HS-5 (cell line): ENCODE measurements at regions not wholly inside any gene's neighbourhood (a gene's known extent, or its start where the extent isn't known, plus 50 kb on each side); places are given as distances from the start of the nearest gene placed in this dataset.
"Not testable (repeated sequence)": the region's sequence is repeated elsewhere in the genome, so short reads cannot be mapped to it uniquely, and the experiment has no call there.

Experiments used
- DNase-seq: peaks from one replicate; pipeline ENCODE4 v3.0.0-alpha.2; 2012; ENCODE audit warnings: low read depth

DNA sequence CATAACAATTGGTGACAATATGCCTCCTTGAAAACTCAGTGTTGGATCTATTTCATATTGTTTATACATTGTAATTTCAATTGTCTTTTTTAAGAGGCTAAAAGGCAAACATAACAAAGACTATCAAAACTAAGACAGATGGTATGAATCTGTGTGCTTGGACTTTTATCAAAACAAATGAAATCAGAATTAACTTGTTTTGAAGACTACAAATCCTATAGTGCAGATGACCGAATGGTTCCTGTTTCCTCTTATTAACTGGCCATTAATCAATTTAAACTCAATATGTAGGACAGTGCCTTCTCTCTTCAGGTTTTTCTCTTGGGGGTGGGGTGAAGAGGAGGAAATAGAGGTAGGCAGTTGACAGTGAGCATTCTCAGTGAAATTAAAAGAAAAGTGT lies 366.9 kb upstream of the GRAMD2B start:
- DNase-seq, result no peak

DNA sequence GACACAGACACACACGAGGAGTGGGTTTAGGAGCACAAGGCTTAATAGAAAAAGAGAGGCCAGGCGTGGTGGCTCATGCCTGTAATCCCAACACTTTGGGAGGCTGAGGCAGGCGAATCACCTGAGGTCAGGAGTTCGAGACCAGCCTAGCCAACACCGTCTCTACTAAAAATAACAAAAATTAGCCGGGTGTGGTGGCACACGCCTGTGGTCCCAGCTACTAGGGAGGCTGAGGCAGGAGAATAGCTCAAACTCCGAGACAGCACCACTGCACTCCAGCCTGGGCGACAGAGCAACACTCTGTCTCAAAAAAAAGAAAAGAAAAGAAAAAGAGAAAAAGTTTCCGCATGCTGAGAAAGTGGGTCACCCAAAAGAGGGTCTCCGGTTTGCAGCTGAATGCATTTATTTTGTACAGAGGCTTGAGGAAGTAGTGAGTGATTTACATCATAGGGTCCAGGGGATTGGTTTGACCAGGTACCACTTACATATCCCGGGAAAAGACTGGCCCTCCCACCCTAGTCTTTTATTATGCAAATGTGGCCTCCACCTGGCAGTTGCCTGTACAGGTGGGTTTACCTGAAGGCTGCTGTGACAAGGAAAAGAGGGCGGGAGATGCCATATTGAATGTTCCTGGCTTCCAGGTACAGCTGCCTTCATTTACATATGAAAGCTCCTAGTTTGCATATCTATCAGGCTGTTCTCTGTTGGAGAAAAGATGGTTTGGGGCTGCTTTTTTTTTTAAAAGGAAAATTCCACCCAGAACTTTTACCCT lies 366.2 kb upstream of the GRAMD2B start:
- no peak for DNase-seq

DNA sequence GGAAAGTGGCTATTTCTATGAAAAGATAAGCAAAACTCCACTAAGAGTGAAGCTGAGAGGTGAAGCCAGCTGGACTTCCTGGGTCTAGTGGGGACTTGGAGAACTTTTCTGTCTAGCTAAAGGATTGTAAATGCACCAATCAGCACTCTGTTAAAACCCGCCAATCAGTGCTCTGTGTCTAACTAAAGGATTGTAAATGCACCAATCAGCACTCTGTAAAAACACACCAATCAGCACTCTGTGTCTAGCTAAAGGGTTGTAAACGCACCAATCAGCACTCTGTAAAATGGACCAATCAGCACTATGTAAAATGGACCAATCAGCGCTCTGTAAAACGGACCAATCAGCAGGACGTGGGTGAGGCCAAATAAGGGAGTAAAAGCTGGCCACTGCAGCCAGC lies 364.8 kb upstream of the GRAMD2B start:
- not testable (repeated sequence) for DNase-seq

DNA sequence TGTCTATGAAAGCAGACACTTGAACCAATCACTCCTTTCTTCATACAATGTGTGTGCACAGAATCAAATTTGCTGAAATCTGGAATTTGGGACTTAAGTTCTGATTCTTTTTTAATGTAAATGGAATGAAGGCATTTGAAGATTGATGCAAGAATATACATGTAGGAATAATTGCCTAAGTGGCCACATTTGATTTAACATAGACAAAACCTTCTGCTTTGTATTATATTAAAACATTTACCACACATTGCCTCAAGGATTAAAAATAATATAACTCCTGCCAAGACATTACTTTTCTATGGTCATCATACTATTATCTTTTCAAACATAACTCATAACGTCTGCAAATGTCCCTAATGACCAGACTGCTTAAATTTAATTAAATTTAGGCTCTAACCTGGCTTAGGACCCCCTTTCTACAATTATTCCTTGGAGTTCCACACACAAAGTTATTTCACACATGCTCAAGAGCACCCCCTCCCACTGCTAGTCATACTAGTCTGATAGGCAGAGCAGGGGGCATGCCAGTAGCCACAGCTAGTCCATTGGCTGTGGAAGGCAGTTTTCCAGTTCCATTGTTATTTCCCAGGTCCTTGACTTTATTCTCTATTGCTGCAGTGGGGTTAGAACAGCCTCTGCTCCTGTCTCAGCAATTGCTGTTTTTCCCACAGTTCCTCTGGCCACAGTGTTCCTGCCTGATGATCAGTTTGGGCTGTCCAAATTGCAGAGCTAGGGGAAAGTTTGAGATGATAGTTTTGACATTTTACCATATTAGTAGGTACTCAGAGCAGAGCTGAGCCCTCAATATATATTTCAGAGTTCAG lies 360.6 kb upstream of the GRAMD2B start:
- no peak for DNase-seq

DNA sequence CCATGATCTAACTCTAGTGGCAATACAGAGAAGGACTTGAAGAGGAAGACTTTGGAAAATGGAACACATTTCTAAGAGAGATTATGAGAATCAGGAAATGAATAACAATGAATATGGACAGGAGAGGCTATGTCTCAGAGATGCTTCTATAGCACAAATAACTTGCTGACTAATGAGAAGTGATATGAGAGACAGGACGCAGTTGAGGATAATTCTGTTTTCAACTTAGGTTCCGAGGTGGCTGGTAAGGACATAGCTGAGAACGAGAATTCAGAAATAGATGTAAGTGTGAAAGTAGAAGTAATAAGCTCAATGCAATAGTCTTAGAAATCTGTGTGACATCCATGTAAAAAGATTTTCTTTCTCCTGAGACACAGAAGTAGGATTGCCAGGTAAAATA lies 358.1 kb upstream of the GRAMD2B start:
- DNase-seq, result no peak

DNA sequence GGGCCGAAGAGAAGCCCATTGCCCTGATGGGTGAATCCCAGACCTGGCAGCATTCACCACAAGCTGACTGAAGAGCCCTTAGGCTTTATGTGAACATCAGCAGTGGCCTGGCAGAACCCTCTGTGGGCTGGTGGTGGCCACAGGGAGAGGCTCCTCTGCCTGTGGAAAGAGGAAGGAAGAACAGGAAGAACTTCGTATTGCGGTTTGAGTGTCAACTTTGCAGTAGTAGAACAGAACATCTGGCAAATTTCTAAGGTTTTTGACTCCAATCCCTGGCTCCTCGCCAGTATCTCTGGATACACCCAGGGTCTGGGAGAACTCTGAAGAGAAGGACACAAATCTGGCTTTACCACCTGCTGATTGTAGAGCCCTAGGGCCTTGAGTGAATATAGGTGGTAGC lies 356.4 kb upstream of the GRAMD2B start:
- DNase-seq, result no peak

DNA sequence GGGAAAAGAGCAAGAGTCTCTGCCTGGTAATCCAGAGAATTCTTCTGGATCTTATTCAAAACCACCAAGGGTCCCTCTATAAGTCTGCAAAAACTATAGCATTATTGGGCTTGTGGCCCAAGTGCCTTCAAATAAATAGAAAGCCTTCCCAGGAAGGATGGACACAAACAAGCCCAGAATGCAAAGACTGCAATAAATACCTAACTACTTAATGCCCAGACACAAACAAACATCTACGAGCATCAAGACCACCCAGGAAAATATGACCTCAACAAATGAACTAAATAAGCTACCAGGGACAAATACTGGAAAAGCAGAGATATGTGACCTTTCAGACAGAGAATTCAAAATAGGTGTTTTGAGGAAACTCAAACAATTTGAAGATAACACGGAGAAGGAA lies 355.8 kb upstream of the GRAMD2B start:
- DNase-seq, result no peak

DNA sequence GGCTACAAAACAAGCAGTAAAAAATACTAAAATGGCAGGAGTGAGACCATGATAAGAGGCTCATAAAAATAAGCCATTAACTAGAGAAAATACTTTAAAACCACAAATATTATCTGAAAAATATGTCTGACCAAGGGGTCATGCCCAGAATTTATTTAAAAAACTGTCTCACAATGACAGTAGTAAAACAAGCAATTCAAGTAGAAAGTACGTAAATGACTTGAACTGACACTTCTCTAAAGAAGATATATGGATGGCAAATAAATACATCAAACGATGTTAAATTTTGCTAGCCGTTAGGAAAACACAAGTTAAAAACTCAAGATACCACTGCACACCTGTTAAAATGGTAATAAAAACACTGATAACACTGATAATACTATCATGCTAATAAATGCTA lies 353.9 kb upstream of the GRAMD2B start:
- DNase-seq, result no peak

DNA sequence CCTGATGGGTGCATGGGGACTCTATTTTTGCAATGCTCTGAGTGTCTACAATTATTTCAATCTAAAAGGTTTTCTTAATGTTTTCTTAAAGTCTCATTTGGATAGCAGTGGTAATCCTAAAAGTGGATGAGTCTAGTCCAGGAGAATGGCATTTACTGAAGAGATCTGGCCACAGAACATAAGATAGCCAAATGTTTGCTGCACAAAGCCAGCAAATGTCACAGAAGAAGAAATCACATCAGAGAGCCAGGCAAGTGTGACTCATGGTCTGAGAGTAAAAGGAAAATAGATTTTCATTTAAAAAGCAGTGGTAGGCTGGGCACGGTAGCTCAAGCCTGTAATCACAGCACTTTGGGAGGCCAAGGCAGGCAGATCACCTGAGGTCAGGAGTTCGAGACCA lies 352.7 kb upstream of the GRAMD2B start:
- no peak for DNase-seq

DNA sequence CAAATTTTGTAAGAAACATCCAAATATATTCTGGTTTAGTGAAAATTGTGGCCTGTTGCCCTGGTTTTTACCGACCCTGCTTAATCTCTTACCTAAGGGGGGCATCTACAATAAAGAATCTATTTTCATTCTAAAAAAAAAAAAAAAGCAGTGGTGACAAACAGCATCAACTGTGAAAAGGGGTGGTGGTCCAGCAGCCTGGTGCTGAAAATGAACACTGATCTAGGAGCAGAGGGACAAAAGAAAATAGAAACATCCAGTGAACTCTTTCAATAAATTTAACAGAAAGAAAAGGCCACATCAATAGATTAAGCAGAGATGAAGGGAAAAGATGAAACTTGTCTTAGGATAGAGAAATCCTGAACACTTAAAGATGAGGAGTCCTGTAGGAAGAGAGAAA lies 348.7 kb upstream of the GRAMD2B start:
- DNase-seq, result no peak

DNA sequence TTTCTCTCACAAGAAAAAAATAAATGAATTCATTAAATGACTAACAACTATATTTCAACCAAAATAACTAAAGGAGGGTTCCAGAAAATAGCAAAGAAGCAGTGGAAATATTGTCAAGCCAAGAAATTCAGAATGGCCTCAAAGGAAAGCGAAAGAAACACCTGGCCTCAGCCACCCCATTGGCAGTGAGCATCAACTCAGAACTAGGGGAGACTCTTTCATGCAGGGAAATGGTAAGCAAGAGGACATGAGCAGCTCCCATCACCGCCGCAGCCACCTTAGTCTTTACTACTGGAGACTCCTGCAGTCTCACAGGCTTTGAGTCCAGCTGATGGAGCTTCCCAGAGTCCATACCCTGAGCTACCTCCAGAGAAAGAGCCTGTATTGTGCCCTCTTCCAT lies 343.9 kb upstream of the GRAMD2B start:
- no peak for DNase-seq

DNA sequence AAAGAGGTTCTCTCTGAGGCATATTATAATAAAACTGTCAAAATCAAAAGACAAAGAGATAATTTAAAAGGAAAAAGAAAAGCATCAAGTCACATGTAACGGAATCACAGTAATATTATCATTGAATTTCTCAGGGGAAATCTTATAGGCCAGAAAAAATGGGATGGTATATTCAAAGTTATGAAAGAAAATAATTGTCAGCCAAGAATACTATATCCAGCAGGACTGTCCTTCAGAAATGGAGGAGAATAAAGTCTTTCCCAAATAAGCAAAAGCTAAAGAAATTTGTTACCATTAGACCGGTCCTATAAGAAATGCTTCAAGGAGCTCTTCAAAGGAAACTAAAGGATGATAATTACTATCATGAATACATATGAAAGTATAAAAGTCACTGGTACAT lies 342.0 kb upstream of the GRAMD2B start:
- no peak for DNase-seq

DNA sequence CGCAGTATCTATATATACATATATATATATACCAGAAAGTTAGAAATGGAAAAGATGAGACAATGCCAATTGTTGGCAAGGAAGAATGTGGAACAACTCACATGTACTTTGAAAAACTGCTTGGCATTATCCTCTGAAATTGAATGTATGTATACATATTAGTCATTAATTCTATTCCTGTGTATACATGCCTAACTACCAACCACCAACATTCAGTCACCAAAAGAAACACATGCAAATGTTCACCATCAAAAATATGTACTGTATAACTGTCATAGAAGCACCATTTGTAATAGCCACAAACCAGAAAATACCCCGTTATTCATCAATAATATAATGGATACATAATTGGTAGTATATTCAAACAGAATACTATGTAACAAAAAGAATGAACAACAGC lies 330.2 kb upstream of the GRAMD2B start:
- DNase-seq, result no peak

DNA sequence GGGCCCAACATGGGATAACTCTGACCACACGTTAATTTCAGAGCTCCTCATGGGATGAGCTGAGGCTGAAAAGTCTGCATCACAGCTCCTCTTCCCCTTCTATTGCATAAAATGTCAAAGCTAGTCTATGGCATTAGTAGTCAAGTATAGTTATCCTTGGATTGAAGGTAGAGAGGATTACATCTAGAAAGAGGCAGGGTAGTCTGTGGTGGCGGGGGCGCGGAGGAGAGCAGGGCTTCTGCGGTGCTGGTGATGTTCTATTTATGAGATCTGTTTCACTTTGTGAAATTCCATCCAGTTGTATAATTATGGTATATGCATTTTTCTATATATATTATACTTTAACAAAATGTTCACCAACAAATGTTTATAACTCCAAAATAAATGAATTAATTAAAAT lies 329.5 kb upstream of the GRAMD2B start:
- no peak for DNase-seq

DNA sequence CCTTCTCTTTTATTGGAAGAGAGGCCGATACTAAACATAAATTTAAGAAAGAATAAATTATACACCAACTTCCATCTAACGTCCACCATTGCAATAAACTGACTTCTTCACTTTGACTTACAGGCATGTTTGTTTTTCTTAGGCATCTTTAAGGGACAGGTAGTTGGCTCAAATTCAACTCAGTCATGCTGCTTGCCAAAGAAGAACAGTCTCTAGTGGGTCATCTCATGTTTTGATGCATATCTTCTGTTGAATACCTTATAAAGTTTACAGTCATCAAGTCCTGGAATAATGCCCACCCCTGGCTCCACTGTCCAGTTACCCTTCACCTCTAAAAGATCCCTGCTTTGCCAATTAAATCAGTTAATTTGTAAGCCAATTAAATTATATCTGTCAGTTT lies 328.2 kb upstream of the GRAMD2B start:
- DNase-seq, result no peak

DNA sequence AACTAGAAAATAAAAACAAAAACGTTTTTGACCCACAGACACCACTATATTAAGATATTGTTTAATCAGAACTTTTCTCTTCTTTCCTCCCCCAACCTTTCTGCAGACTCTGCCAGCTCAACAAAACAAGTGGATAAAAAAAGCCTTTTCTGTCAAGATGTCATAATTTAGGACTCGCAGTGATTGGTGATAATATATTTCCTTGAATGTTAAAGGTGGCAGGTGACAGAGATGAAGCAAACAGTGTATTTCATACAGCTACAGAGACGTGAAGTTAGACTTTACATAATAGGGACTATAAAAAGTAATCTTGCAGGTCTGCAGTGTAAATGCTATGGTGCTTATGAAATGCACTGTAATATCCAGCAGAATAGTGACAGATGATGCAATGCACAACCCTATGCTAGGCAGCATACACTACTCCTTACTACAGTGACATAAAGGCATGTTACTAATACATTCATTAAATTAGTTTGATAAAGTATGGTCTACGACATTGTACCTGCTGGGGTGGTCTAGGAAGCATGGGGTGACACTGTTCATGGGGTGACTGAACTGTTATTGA lies 326.7 kb upstream of the GRAMD2B start:
- DNase-seq, result no peak

DNA sequence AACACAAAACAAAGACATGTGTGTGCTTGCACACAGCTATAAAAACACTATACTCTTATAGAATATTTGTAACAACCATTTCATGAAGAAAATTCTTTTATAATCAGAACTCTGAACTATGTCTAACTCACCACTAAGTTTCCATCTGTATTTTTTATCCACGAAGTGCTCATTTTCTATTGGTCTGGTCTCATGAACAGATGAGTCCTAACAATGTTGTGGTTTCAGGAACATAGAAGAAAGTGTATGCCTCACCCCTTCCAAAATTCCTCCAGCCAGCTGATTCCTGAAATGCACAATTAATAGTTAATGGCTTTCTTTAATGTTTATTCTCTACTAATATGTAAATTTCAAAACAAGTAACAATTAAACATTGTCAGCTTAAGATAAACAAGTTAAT lies 325.3 kb upstream of the GRAMD2B start:
- DNase-seq, result no peak

DNA sequence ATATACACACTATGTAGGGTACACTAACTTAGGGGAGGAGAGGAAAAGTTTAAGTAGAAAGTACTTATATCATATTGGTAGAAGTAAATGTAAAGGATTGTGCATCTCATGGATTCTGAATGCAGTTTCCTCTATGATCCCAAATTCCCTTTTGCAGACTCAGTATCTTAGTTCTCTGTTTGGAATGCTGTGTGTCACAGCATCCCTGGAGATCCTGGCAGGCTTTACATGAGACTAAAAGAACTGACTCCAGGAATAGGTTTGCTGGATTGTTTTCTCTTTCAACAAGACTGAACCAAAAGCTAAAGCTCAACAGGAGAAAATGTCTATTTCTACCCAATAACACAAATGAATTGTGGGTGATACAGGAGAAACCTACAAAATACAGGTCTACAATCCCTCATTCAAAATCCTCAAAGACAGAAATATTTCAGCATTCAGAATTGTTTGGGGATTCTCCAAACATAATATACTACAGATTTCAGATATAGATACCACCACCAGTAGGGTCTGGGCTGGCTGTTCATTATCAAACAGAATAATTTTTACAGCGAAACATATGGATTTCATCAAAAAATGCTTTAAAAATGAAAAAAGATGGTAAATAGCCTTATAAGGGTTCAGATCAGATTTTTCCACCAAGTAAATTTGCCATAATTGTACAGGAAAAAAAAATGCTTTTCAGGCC lies 324.7 kb upstream of the GRAMD2B start:
- peak; percentile 45 for DNase-seq

DNA sequence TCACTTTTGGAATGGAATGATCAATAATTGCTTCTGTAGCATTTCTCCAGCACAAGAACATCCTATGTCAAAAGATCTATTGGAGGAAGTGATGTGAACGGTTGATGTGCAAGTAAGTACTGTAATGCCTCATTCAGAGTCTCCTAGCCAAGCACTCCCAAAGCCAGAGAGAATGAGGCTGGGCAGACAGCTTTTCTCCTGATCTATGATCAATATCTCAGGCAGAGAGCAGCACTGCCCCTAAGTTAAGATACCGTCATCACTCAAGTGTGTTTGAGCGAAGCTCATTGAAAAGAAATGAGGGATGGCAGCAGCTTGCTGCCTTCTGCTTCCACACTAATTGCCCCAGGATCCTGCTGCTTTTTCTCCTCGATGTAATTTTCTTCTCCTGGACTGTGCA lies 324.1 kb upstream of the GRAMD2B start:
- no peak for DNase-seq

DNA sequence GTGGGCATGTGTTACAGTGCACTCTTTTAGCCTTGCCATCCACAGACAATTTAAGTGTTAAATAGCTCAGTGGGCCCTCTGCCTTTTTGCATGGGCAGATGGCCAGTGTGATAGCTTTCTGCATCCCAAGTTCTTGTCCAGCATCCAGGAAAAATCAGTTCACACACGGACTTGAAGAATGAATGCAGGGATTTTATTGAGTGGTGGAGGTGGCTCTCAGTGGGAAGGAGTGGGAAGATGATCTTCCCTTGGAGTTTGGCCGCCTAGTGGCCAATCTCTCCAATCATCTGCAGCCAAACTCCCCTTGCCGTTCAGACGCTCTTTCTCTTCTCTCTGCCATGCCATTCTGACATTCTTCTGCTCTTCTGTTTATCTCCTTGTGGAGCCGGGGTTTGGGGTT lies 322.4 kb upstream of the GRAMD2B start:
- no peak for DNase-seq

DNA sequence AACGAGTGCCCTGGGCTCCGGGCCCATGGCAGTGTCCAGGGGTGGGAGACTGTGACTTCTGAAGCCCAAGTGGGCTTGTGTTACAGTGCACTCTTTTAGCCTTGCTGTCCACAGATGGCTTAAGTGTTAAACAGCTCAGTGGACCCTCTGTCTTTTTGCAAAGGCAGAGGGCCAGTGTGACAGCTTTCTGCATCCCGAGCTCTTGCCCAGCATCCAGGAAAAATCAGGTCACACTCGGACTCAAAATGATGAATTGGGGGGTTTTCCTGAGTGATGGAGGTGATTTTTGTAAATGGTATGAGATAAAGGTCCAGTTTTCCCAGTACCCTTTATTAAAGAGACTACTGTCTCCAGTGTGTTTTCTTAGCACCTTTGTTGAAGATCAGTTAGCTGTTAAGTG lies 321.3 kb upstream of the GRAMD2B start:
- DNase-seq, result no peak

DNA sequence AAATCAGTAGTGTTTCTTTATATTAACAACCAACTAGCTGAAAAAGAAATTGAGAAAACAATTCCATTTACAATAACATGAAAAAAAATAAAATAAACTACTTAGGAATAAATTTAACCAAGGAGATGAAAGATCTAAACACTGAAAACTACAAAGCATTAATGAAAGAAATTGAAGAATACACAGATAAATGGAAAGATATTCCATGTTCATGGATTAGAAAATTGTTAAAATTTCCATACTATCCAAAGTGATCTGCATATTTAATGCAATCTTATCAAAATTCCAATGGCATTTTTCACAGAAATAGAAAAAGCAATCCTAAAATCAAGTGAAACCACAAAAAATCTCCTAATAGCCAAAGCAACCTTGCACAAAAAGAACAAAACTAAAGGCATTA lies 320.2 kb upstream of the GRAMD2B start:
- DNase-seq, result no peak

DNA sequence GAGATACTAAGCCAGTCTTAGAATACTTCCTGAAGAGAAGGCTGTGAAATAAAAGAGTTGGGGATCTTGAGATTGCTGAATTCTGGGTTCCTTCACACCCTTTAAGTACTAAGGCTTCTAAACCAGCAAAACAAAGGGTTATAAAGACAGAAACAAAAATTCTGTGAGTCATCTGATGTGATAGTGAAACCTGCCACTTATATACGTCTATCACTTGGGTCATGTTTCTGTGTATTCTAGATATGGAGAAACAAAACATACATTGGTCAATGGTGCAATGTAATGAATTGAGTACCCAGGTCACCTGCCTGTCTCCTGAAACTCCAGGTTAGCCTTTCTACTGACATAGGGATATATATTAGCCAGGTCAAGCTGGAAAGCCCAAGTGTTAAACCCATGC lies 319.3 kb upstream of the GRAMD2B start:
- DNase-seq, result no peak
